ENCODE measurements at regions not wholly inside any gene's neighbourhood (a gene's known extent, or its start where the extent isn't known, plus 50 kb on each side); places are given as distances from the start of the nearest gene placed in this dataset.

GRCh38 chr12:88802096-88802706, 221.9 kb upstream of the KITLG start:
- Mint-ChIP-seq H3K27me3 (no peaks in the 10 kb centered on the region), H3K4me3 (no peak overlapping the region), H3K36me3 (no peaks in the 10 kb centered on the region), H3K27ac (no peak overlapping the region), H3K9me3 (no peaks in the 10 kb centered on the region), H3K4me1 (no peaks in the 10 kb centered on the region)
- POLR2A ChIA-PET, result no interaction called here
- ATAC-seq (ENCODE audit: low read depth) (no peak), DNase-seq (no peak)

DNA sequence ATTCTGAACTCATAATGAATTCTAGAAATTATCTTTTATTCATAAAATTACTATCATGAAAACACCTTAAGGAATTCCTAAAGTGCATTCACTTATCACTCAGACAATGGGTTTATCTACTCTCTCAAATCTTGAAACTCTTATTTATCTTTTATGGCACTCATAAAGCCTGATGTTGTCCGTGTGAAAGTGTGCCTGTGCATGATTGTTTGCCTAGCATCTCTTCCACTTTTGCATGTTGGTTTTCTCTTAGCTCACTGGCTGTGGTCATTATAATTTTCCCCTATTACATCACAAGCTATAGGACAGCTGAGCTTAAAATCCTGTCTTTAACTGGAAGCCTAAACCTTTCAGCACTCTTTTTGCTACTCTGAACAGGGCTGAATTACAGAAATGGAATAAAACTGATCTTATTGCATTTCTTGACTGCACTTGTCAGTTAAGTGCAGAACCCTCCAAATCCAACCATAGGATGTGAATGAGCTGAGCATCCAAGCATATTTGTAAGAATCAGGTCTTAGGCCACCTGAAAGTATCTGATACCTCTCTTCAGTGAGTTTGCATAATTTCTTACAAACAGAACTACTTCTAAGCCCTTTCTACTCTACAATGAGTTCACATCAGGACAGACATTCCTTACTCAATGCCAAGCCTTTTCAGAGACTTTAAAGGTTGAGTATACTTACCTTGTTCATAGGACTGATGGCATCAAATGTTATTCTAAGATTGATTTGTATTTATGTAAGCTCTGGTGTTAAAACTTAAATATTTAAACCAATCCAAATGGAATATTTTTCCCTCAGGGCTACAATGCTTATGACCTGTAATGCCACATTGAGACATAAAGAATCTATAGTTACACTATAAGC, 221.2 kb upstream of the KITLG start:
- POLR2A ChIA-PET, result no interaction called here
- Mint-ChIP-seq H3K4me3 (no peak overlapping the region), H3K4me1 (no peaks in the 10 kb centered on the region), H3K36me3 (no peaks in the 10 kb centered on the region), H3K9me3 (no peaks in the 10 kb centered on the region), H3K27me3 (no peaks in the 10 kb centered on the region), H3K27ac (no peak overlapping the region)
- ATAC-seq (ENCODE audit: low read depth), result no peak
- DNase-seq, result no peak

- H3K36me3 Mint-ChIP-seq, result no peaks in the 10 kb centered on the region
- H3K4me1 Mint-ChIP-seq, result no peaks in the 10 kb centered on the region
- H3K27me3 Mint-ChIP-seq, result no peaks in the 10 kb centered on the region
- POLR2A ChIA-PET, result no interaction called here
- no peak overlapping the region for H3K4me3 Mint-ChIP-seq
- H3K9me3 Mint-ChIP-seq, result peaks cover 2% of the 10 kb centered on the region
- no peak overlapping the region for H3K27ac Mint-ChIP-seq
- no peak for ATAC-seq (ENCODE audit: low read depth)
- DNase-seq, result no peak
Observed at GRCh38 chr12:88793096-88793495, 212.8 kb upstream of the KITLG start.

GRCh38 chr12:88790231-88790630, 210.0 kb upstream of the KITLG start:
- H3K4me1 Mint-ChIP-seq, result no peaks in the 10 kb centered on the region
- no peaks in the 10 kb centered on the region for H3K27me3 Mint-ChIP-seq
- H3K36me3 Mint-ChIP-seq, result no peaks in the 10 kb centered on the region
- H3K9me3 Mint-ChIP-seq, result peaks cover 2% of the 10 kb centered on the region
- H3K27ac Mint-ChIP-seq, result no peak overlapping the region
- no peak for DNase-seq
- POLR2A ChIA-PET, result no interaction called here
- no peak overlapping the region for H3K4me3 Mint-ChIP-seq
- ATAC-seq (ENCODE audit: low read depth), result no peak

DNA sequence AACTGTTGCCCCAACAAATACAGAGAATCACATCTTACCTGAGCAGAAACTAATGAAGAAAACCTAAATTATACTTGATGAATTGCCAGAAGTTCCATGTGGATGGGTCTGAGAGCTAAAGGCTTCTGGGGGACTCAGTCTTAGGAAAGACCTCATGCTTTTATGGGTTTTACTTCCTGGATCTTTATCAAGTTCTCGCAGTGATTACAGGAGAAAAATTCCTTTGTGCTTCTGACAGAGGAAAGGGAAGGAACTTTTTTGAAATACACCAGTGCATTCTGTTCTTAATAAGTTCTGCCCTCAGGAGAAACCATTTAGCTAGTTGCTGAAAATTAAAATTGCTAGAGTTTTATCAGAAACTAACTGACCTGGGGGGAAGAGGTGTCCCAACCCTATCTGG, 203.9 kb upstream of the KITLG start:
- no peak overlapping the region for H3K4me3 Mint-ChIP-seq
- no peaks in the 10 kb centered on the region for H3K36me3 Mint-ChIP-seq
- no peaks in the 10 kb centered on the region for H3K27me3 Mint-ChIP-seq
- ATAC-seq (ENCODE audit: low read depth) (no peak), DNase-seq (no peak)
- POLR2A ChIA-PET, result no interaction called here
- no peaks in the 10 kb centered on the region for H3K9me3 Mint-ChIP-seq
- no peaks in the 10 kb centered on the region for H3K4me1 Mint-ChIP-seq
- H3K27ac Mint-ChIP-seq, result no peak overlapping the region

DNA sequence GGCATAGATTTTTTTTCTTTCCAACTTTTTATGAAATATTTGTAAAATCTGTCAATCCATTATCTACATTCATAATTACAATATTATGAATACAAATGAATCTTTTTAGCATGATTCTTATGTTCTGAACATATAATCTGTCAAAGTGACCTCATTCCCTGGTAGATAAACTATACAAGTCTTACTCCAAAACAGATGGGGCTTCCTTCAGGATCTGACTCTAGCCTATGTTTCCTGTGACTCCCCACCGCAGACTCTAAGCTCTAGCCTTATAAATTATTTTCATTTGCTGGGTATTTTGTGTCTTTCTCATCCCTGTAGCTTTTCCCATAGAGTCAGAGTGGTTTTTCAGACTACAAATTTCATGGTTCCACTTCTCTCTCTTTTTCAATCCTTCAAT, 202.1 kb upstream of the KITLG start:
- Mint-ChIP-seq H3K36me3 (no peaks in the 10 kb centered on the region), H3K27me3 (no peaks in the 10 kb centered on the region), H3K27ac (no peak overlapping the region), H3K4me3 (no peak overlapping the region), H3K4me1 (no peaks in the 10 kb centered on the region), H3K9me3 (no peaks in the 10 kb centered on the region)
- DNase-seq (no peak), ATAC-seq (ENCODE audit: low read depth) (no peak)
- POLR2A ChIA-PET, result no interaction called here

DNA sequence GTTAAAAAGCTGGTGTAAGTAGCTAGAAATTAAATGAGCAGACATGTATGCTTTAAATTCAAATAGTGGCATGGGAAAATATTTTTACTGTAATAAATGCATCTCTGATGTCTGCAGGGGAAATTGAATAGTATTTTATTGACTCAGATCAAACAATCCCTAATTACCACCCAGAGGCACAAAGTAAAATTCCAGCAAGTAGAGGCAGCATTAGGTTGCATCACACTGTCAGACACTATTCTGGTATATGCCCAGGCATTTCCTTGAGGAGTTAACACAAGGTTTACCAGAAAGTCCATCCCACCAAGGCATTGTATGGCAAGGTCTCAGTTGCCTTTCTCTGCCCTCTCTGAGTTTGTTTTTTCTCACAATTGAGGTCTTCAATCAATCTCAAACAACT, 201.6 kb upstream of the KITLG start:
- Mint-ChIP-seq H3K4me1 (no peaks in the 10 kb centered on the region), H3K9me3 (no peaks in the 10 kb centered on the region), H3K36me3 (no peaks in the 10 kb centered on the region), H3K27ac (no peak overlapping the region), H3K27me3 (no peaks in the 10 kb centered on the region), H3K4me3 (no peak overlapping the region)
- DNase-seq (no peak), ATAC-seq (ENCODE audit: low read depth) (no peak)
- POLR2A ChIA-PET, result no interaction called here

DNA sequence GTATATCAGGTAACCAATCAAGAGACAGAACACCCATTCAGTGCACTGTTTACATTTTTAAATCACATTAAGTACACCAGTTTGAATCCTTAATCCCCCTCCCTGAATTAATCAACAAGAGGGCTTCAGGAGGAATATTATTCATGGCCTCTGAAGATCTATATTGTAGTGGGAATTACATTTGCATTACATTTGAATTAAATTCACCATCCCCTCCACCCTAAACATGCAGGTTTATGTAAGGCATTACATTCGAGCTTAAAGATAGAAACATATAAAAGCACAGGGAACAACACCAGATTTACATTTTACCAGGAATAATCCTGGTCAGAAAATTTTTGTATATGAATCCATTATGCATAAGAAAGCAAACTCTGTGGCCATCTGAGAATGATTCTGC, 197.8 kb upstream of the KITLG start:
- DNase-seq (no peak), ATAC-seq (ENCODE audit: low read depth) (no peak)
- POLR2A ChIA-PET, result no interaction called here
- Mint-ChIP-seq H3K36me3 (no peaks in the 10 kb centered on the region), H3K4me1 (no peaks in the 10 kb centered on the region), H3K27ac (no peak overlapping the region), H3K27me3 (no peaks in the 10 kb centered on the region), H3K9me3 (no peaks in the 10 kb centered on the region), H3K4me3 (no peak overlapping the region)

DNA sequence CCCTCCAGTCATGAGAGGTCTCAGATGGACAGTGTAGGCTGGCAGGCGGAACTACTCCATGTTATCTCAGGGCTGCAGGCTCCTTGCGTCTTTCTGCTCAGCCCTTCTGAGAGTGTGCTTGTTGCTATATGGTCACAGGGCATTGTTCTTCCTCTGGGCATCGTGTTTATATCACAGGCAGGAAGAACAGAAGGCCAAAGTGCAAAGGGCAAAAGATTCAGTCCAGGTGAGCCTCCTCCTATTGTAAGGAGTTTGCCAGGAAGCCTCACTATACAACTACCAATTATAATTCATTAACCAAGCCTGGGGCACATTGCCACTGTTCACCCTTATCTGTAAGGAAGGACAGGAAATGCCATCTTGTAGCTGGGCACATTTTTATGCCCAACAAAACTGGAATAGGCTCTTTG, 195.5 kb upstream of the KITLG start:
- no peak for ATAC-seq (ENCODE audit: low read depth)
- no peaks in the 10 kb centered on the region for H3K27me3 Mint-ChIP-seq
- H3K27ac Mint-ChIP-seq, result no peak overlapping the region
- no peak overlapping the region for H3K4me3 Mint-ChIP-seq
- DNase-seq, result no peak
- no peaks in the 10 kb centered on the region for H3K4me1 Mint-ChIP-seq
- POLR2A ChIA-PET, result no interaction called here
- H3K9me3 Mint-ChIP-seq, result no peaks in the 10 kb centered on the region
- no peaks in the 10 kb centered on the region for H3K36me3 Mint-ChIP-seq

- Mint-ChIP-seq H3K4me1 (no peaks in the 10 kb centered on the region), H3K4me3 (no peak overlapping the region), H3K27ac (no peak overlapping the region), H3K27me3 (no peaks in the 10 kb centered on the region), H3K36me3 (no peaks in the 10 kb centered on the region), H3K9me3 (no peaks in the 10 kb centered on the region)
- ATAC-seq (ENCODE audit: low read depth) (no peak), DNase-seq (no peak)
- POLR2A ChIA-PET, result no interaction called here
Observed at GRCh38 chr12:88767699-88768098, 187.4 kb upstream of the KITLG start.

DNA sequence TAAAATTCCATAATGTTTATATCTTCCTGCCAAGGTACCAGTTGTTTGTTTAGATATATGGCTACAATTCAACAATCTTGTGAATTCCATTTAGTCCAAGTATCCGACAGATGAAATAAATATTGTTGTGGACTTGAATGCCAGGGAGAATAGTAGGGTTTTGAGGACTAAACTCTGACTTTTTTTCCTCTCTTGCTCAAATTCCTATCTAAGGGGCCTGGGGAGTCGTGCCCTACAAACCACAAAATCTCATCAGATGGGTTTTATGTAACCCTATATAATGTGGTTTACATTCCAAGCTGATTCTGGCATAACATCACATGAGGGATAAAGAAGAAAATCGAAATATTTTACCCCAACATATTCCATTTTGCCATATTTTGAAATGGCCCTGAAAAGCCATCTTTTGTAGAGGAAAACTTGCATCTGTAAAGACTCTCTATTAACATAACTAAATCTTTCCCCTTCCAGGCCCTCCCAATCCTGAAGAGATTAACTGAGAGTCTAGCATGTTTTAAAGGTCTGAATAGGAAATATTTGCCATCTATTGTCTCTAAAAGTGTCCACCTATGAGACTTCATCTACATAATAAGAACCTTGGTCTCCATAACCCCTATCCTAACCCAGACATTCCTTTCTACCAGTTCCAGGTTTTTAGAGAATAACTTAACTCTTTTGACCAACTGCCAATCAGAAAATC, 184.7 kb upstream of the KITLG start:
- H3K4me3 Mint-ChIP-seq, result no peak overlapping the region
- POLR2A ChIA-PET, result no interaction called here
- H3K27me3 Mint-ChIP-seq, result no peaks in the 10 kb centered on the region
- no peak for DNase-seq
- no peaks in the 10 kb centered on the region for H3K9me3 Mint-ChIP-seq
- no peak for ATAC-seq (ENCODE audit: low read depth)
- no peak overlapping the region for H3K27ac Mint-ChIP-seq
- no peaks in the 10 kb centered on the region for H3K4me1 Mint-ChIP-seq
- H3K36me3 Mint-ChIP-seq, result no peaks in the 10 kb centered on the region

DNA sequence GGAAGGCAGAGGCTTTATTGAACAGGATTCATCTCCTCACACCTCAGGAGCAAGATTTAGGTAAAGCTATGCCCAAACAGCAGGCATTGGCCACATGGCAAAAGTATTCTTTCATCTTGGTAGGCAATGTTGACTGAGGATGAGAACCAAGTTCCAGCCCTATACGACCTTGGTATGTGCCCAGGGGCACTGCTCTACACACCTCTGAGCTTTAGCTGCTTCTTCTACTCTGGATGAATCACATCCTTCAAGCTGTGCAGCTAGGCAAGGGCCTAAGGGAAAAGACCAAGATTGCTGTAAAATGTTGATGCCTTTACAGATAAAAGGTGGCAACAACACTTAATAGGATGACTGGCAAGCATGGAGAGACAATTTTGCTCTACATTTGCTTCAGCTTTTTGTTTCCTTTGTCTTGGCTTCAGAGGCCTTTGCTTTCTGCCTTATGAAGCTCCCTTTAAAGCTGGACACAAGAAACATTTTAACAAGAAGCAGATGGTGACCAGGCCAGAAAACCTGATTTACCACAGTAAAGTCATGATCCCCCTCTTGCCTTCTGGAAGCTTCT, 183.3 kb upstream of the KITLG start:
- POLR2A ChIA-PET, result no interaction called here
- H3K36me3 Mint-ChIP-seq, result no peaks in the 10 kb centered on the region
- H3K27ac Mint-ChIP-seq, result no peak overlapping the region
- no peaks in the 10 kb centered on the region for H3K9me3 Mint-ChIP-seq
- no peaks in the 10 kb centered on the region for H3K27me3 Mint-ChIP-seq
- H3K4me3 Mint-ChIP-seq, result no peak overlapping the region
- no peak for ATAC-seq (ENCODE audit: low read depth)
- no peak for DNase-seq
- H3K4me1 Mint-ChIP-seq, result no peaks in the 10 kb centered on the region

GRCh38 chr12:88758176-88758575, 177.9 kb upstream of the KITLG start:
- Mint-ChIP-seq H3K4me3 (no peak overlapping the region), H3K36me3 (no peaks in the 10 kb centered on the region), H3K4me1 (no peaks in the 10 kb centered on the region), H3K9me3 (no peaks in the 10 kb centered on the region), H3K27ac (no peak overlapping the region), H3K27me3 (no peaks in the 10 kb centered on the region)
- POLR2A ChIA-PET, result no interaction called here
- no peak for DNase-seq
- no peak for ATAC-seq (ENCODE audit: low read depth)

- ATAC-seq (ENCODE audit: low read depth), result no peak
- no peak overlapping the region for H3K4me3 Mint-ChIP-seq
- POLR2A ChIA-PET, result no interaction called here
Observed at GRCh38 chr12:88756917-88757316, 176.6 kb upstream of the KITLG start.

More at GRCh38 chr12:88756917-88757316, 176.6 kb upstream of the KITLG start:
- DNase-seq, result no peak
- no peaks in the 10 kb centered on the region for H3K4me1 Mint-ChIP-seq
- no peak overlapping the region for H3K27ac Mint-ChIP-seq
- no peaks in the 10 kb centered on the region for H3K9me3 Mint-ChIP-seq
- no peaks in the 10 kb centered on the region for H3K27me3 Mint-ChIP-seq
- H3K36me3 Mint-ChIP-seq, result no peaks in the 10 kb centered on the region

All from activated naive CD8-positive, alpha-beta T cell treated with anti-CD3 and anti-CD28 coated beads, Interleukin-2, amount 10 ng/mL, durations not matched to agents 7 days and 5 days (primary cell).